Activated CD8-positive, alpha-beta memory T cell treated with anti-CD3 and anti-CD28 coated beads for 48 hours (primary cell): ENCODE measurements at regions not wholly inside any gene's neighbourhood (a gene's known extent, or its start where the extent isn't known, plus 50 kb on each side); places are given as distances from the start of the nearest gene placed in this dataset.

ENCODE experiments used
- DNase-seq, 3 experiments: peaks; one replicate each; pipeline ENCODE4 v3.0.0-alpha.2; 2020; ENCODE audit warnings: low read depth in 2 of 3, low spot score in 2 of 3

- DNase-seq = no peak
Measured at GRCh38 chr3:59653405-59654122, 603.7 kb upstream of the CFAP20DC start.

DNA sequence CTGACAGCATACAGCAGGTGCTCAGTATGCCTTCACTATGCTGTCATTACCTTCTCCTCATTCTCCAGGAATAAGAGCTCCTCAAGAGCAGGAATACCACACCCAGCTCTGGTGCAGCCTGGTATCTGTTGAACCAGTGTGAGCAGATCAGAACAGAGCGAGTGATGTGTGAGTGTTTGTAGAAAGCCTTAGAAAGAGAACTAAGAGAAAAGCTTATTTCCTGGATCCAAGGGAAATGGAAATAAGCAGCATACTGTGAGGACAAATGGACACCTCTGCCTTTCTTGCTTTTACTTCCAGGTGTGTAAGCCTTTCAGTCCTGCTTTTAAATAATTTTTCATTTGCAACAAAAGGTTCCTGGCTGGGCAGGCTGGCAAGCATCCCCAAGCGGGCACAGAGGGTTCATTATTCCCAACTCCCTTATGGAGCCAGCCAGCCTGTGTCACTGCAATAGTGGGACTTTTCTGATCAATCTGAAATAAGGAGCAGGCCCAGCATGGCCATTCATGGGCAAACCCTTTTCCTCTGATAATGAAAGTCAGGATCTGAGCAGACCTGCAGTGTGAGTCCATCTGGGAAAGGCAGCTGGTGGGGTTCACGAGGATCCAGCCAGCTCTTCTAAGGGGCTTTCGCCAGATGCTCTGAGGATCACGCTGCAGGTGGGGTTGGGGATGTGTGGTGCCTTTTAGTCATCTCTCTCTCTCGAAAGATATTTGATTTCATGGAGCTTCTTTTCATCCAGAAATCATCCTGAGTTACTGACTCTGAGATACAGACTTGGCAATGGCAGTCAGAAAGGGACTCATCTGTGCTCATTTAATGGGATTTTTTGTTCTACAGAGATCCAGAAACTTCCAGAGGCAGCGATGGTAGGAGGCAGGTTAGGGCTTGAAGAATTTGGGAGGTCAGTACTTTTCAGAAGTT lies 594.9 kb upstream of the CFAP20DC start:
- DNase-seq = no peak

DNA sequence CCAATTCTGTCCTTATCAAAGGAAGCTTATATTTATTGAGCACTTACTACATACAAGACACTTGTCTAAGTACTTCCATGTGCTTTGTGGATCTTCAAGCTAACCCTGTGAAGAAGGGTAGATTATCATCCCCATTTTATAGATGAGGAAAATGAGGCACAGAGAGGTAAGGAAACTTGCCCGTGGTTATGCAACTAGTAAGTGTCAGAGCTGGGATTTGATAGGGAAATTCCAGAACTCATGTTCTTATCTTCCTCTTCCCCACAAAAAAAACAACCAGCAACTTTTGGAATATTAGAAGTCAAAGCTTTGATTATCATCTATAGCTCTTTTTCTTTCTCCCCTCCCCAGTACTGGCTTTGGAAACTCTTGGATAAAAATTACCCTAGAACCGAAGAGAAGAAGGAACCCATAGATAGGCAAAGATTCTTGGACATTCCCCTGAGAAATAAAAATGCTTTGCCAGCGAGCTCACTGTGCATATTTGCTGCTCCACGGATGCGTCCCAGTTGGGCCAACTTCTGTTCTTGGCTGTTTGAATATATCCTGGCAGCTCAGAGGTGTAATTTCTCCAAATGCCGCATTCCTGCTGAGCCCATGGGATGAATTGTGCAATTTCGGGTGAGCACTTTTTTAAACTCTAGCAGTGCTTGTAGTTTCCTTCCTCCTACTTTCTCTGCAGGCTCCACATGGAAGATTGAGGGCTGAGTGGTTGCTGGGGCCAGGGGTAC lies 591.5 kb upstream of the CFAP20DC start:
- DNase-seq = no peak

DNA sequence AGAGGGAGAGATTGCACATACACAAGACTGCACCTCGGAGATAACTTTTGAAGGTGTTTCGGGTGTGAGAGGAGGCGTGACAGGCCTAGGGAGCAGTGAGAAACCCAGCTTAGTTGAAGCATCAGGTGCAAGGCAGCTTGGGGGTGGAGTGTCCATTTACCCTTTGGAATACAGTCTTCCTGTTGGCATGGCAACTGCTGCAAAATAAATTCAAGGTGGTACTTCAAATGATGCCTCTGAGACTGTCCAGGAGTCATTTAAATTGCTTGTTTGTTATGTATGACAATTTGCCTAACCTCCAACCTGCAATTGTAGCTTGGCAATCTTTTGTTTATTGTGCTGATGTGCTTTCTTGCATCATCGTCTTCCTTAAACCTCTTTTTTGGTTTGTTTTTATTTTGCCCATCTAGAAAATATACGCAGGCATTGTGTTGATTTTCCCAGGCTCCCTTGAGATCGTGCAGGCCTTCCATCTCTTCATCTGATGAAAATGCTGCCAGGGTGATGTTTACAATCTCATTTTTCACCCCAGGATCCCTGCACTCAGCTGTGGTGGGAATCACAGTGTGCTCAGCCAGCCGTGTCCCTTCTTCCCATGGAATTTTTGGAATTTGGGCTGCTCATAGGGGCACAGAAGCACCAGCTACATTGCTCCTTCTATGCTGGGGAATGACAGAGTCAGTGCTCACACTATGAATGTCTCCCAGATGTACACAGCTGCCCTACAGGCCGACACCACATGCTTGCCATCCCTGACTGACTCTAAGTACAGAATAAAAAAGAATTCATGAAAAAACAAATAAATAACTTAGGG lies 583.1 kb upstream of the CFAP20DC start:
- DNase-seq = no peak

DNA sequence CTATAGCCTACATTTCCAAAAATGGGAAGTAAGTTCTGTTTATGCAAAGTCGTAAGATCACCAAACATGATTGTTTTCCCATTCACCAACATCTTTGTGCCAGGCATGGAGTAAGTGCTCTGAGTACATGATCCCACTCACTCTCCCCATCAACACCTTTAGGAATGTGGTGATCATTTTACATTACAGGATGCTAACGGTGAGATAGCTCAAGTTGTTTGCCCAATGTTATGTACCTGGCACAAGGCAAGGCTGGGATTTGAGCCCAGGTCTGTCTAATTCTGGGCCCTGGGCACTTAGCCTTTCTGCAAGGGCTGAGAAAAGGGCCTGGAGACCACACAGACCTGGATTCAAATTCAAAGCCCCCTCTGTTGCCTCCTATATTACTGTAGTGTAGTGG lies 581.7 kb upstream of the CFAP20DC start:
- DNase-seq = no peak

- DNase-seq = no peak
Measured at GRCh38 chr3:59621037-59621436, 571.2 kb upstream of the CFAP20DC start.

- no peak for DNase-seq
Measured at GRCh38 chr3:59620325-59620724, 570.5 kb upstream of the CFAP20DC start.

GRCh38 chr3:59612444-59612715 lies 562.6 kb upstream of the CFAP20DC start:
- no peak for DNase-seq

DNA sequence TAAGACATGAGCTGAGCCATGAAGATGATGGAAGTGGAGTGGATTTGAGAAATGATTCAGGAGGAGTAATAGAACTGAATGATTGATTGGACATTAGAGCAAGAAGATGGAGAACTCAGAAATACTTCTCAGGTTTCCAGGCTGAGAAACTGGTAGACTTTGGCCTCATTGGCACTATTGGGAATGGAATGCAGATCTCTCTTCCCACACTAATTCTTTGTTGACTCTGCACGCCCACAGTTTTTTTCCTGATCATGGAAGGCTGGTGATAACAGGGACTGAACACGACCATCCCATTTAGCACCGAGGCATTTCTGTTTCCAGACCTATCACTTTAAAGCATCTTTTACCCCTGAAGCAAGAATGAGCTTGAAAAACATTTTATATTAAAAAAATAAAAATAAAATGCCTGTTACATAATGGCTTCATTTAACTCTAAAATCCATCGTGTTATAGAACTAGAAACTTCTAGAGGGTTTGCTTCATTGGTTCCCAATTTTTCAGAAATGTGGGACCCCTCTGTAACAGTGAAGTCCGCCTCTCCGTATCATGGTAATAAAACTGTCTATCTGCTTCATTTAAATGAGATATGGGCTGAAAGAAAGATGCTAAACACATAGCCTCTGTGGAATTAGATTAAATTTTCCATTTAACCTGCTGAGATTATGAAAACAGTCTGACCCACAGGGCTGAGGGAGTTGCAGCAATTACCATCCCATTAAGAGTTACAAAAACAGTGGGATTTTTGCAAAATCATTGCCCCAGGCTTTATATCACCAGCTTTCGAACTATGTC lies 562.0 kb upstream of the CFAP20DC start:
- DNase-seq = no peak

- DNase-seq = no peak
Measured at GRCh38 chr3:59609657-59610348, 560.0 kb upstream of the CFAP20DC start.

- no peak for DNase-seq
Measured at GRCh38 chr3:59608356-59608755, 558.5 kb upstream of the CFAP20DC start.

DNA sequence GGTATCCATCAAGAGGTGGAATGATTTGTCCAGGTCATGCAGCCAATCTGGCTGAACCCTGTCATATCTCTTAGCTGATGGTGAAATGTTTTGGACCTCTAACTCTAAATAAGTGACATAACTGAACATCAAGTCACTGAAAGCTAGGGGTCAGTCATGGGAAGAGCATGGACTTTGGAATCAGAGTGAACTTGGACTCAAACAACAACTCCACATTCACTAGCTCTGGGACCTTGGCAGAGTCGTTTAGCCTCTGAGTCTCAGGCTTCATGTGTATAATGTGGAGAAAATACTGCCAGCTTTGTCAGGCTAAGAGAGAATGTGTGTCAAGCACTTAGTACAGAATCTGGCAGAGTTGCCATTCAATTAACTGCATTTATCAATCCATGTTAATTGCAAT lies 557.8 kb upstream of the CFAP20DC start:
- DNase-seq = no peak

GRCh38 chr3:59606638-59607266 lies 556.9 kb upstream of the CFAP20DC start:
- DNase-seq = no peak

GRCh38 chr3:59605944-59606534 lies 556.2 kb upstream of the CFAP20DC start:
- no peak for DNase-seq

DNA sequence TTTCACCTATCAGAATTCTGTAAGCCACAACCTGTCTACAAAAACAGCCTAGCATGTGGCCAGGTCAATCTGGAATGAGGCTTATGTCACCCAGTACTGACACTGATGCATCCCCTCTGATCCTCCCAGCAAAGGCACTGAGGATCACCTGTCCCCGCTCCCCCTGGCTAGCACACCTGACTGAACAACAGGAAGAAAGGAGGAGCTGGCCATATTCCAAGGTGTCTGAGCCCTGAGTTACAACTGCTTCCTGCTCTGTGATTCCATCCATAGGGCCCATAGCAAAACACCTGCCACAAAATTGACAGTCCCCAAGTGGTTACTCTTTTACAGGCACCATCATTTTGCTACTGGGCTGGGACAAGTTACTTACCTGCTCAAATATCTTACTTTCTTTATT lies 555.5 kb upstream of the CFAP20DC start:
- DNase-seq = no peak

DNA sequence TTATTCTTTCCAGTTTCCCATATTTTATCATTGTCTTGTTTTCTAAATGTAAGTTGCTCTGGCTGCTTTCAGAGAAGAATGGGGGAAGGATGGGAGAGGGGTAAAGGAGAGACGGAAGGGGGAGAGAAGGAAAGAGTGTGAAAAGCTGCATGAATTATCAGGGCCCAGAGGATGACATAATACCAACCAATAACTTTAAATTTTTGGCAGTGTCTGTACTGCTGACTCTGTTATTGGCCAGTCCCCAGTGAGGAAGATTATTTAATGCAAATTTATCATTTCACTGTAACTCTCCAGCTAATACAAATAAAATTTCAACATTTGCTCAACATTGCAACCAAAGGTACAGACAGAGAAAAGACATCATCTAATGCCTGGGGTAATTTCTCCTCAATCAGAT lies 551.7 kb upstream of the CFAP20DC start:
- no peak for DNase-seq

DNA sequence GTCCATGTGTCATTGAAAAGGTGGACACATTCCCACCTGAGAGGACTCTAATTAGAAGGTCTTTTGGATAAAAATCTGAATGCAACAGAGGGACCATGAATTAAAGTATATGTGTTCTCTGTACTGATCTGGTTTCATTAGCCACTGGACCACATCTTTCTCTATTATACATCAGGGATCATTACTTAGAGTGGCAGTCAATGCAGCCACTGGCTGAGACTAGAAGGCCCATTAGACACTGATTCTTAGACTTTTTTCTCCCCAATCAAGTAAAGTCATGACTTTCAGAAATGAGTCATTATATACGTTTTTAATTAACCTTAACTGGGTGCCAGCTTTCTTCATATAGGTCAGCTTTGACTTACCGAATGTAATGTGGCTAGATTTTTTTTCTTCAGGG lies 550.8 kb upstream of the CFAP20DC start:
- no peak for DNase-seq

- no peak for DNase-seq
Measured at GRCh38 chr3:59596741-59597140, 546.9 kb upstream of the CFAP20DC start.

DNA sequence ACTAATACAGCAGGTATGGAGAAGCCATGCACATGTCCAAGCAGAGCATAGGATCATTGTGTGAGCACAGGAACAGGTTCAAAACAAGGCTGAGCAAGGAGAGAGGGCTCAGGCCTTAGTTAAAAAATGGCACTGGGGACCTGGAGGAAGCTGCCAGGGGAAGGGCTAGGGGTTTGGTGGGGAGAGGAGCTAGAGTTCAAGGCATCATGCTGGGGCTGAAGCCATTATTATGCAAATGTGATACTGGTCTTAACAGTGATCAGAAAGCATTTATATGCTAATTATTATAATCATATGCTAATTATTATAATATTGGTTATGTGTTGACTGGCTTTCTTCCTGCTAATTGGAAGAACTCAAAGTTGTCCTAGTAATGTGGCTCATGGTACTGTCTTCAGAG lies 546.0 kb upstream of the CFAP20DC start:
- no peak for DNase-seq
